CD14-positive monocyte (primary cell): ENCODE measurements at regions not wholly inside any gene's neighbourhood (a gene's known extent, or its start where the extent isn't known, plus 50 kb on each side); places are given as distances from the start of the nearest gene placed in this dataset.
"Not testable (repeated sequence)": the region's sequence is repeated elsewhere in the genome, so short reads cannot be mapped to it uniquely, and the experiment has no call there.

ENCODE experiments used
- DNase-seq, 3 donors: peaks; one replicate each; pipeline ENCODE4 v3.0.0-alpha.2; 2011 to 2022
- H2AFZ ChIP-seq: 2 replicates; pipeline ENCODE4 v1.6.0; 2012; ENCODE audit warnings: mild to moderate bottlenecking, low read depth, low read length, inconsistent platforms; ENCODE audit not compliant: insufficient read depth, poor library complexity, severe bottlenecking
- H3K27ac ChIP-seq, 2 donors: 1 replicate in 1 of 2; 2 replicates in 1 of 2; pipeline ENCODE4 v1.5.1; 2012 to 2013; ENCODE audit warnings: low read length in 2 of 2, control low read depth in 1 of 2, inconsistent platforms in 1 of 2, low read depth in 1 of 2, mild to moderate bottlenecking in 1 of 2
- H3K27me3 ChIP-seq, 2 donors: one replicate each; pipeline versions ENCODE4 v1.6.0 to v1.6.1; 2011 to 2013; ENCODE audit warnings: low read length in 2 of 2; ENCODE audit not compliant: control insufficient read depth in 2 of 2, insufficient read depth in 2 of 2
- H3K36me3 ChIP-seq, 2 donors: replicated peaks in 1 of 2; 1 replicate in 1 of 2; 2 replicates in 1 of 2; pipeline versions ENCODE4 v1.5.1 to v1.6.1; 2012 to 2013; ENCODE audit warnings: low read length in 2 of 2, control low read depth in 1 of 2, inconsistent platforms in 1 of 2, mild to moderate bottlenecking in 1 of 2; ENCODE audit not compliant: insufficient read depth in 2 of 2, control insufficient read depth in 1 of 2
- H3K4me1 ChIP-seq, 2 donors: 1 replicate in 1 of 2; 2 replicates in 1 of 2; pipeline versions ENCODE4 v1.5.1 to v1.6.1; 2012 to 2013; ENCODE audit warnings: low read length in 2 of 2, control low read depth in 1 of 2, inconsistent platforms in 1 of 2, mild to moderate bottlenecking in 1 of 2, moderate library complexity in 1 of 2; ENCODE audit not compliant: insufficient read depth in 2 of 2, control insufficient read depth in 1 of 2
- H3K4me2 ChIP-seq: replicated peaks from 2 replicates; pipeline ENCODE3; 2012; ENCODE audit warnings: low read length, moderate library complexity, mild to moderate bottlenecking; ENCODE audit not compliant: poor library complexity, severe bottlenecking; ENCODE audit errors: extremely low read depth
- H3K4me3 ChIP-seq, 3 experiments: fragments of 200-600 bp in 1 of 3; sonication (generic) in 1 of 3; replicated peaks in 1 of 3; 1 replicate in 2 of 3; 2 replicates in 1 of 3; pipeline ENCODE4 v1.5.1; 2011 to 2013; ENCODE audit warnings: low read length in 3 of 3, mild to moderate bottlenecking in 3 of 3, control low read depth in 2 of 3, low read depth in 2 of 3, inconsistent platforms in 1 of 3, moderate library complexity in 1 of 3
- H3K79me2 ChIP-seq: 2 replicates; pipeline ENCODE4 v1.6.0; 2012; ENCODE audit warnings: mild to moderate bottlenecking, control low read depth, inconsistent platforms, low read length, moderate library complexity; ENCODE audit not compliant: insufficient read depth
- H3K9ac ChIP-seq: 2 replicates; pipeline ENCODE4 v1.6.0; 2017; ENCODE audit warnings: low read length, mild to moderate bottlenecking; ENCODE audit not compliant: insufficient read depth, poor library complexity, severe bottlenecking
- H3K9me3 ChIP-seq, 2 donors: replicated peaks in 1 of 2; 1 replicate in 1 of 2; 2 replicates in 1 of 2; pipeline versions ENCODE4 v1.5.1 to v1.6.1; 2012 to 2013; ENCODE audit warnings: low read length in 2 of 2, control low read depth in 1 of 2; ENCODE audit not compliant: control insufficient read depth in 1 of 2, insufficient read depth in 1 of 2
- H4K20me1 ChIP-seq: 2 replicates; pipeline ENCODE4 v1.6.0; 2012; ENCODE audit warnings: mild to moderate bottlenecking, low read length, control low read depth, moderate library complexity; ENCODE audit not compliant: insufficient read depth
- H3K27ac Mint-ChIP-seq, 7 donors: one replicate each; pipeline ENCODE4 v1.8.0; 2020; ENCODE audit warnings: mild to moderate bottlenecking in 7 of 7, mixed read lengths in 7 of 7, moderate library complexity in 6 of 7, inconsistent platforms in 2 of 7
- H3K27me3 Mint-ChIP-seq, 3 donors: one replicate each; pipeline ENCODE4 v1.8.0; 2021 to 2022; ENCODE audit warnings: low read depth in 3 of 3, mild to moderate bottlenecking in 3 of 3, mixed read lengths in 3 of 3, moderate library complexity in 3 of 3, inconsistent platforms in 1 of 3
- H3K36me3 Mint-ChIP-seq, 2 donors: one replicate each; pipeline ENCODE4 v1.8.0; 2020; ENCODE audit warnings: mixed read lengths in 2 of 2, inconsistent platforms in 1 of 2, mild to moderate bottlenecking in 1 of 2
- H3K4me1 Mint-ChIP-seq: one replicate; pipeline ENCODE4 v1.8.0; 2020; ENCODE audit warnings: mild to moderate bottlenecking, mixed read lengths
- H3K4me3 Mint-ChIP-seq, 2 donors: one replicate each; pipeline ENCODE4 v1.8.0; 2020; ENCODE audit warnings: mild to moderate bottlenecking in 2 of 2, mixed read lengths in 2 of 2, moderate library complexity in 1 of 2
- H3K9me3 Mint-ChIP-seq, 7 donors: one replicate each; pipeline ENCODE4 v1.8.0; 2020 to 2022; ENCODE audit warnings: mixed read lengths in 7 of 7, mild to moderate bottlenecking in 6 of 7, moderate library complexity in 6 of 7, inconsistent platforms in 2 of 7
- CTCF ChIP-seq: fragments of 200-600 bp; IDR thresholded peaks from one replicate; pipeline ENCODE4 v1.8.0; 2022; ENCODE audit warnings: antibody characterized with exemption, mild to moderate bottlenecking
- whole genome bisulfite sequencing: methylation state at CpG from one replicate; pipeline ENCODE4 v1.1.5; 2013; ENCODE audit warnings: missing lambda C conversion rate; ENCODE audit not compliant: insufficient coverage; 5-methylcytosine and 5-hydroxymethylcytosine counted together
- intact Hi-C, 2 donors: fragments of 100-400 bp; cut with micrococcal nuclease; formaldehyde crosslinking; loops; one replicate each; pipeline versions ENCODE4 v1.15.0 to v1.15.1; 2023

- no peaks in the 10 kb centered on the region for H3K27me3 ChIP-seq
- H4K20me1 ChIP-seq = no peaks in the 10 kb centered on the region
- intact Hi-C loops = no loop called here
- no peaks in the 10 kb centered on the region for H3K4me1 Mint-ChIP-seq
- no peak overlapping the region for H3K4me2 ChIP-seq
- H3K4me3 Mint-ChIP-seq = no peak overlapping the region
- TF ChIP-seq CTCF = no peak
- H3K4me1 ChIP-seq = no peaks in the 10 kb centered on the region
- no peak overlapping the region for H3K27ac ChIP-seq
- DNase-seq = no peak
- H3K4me3 ChIP-seq = no peak overlapping the region
- H3K9me3 Mint-ChIP-seq = peaks cover 7 to 33% (median 29%) of the 10 kb centered on the region in 7 donors
- H3K27me3 Mint-ChIP-seq = peaks cover 0 to 4% (median 1%) of the 10 kb centered on the region in 3 donors
- no peaks in the 10 kb centered on the region for H3K36me3 Mint-ChIP-seq
- no peak overlapping the region for H3K9ac ChIP-seq
- no peak overlapping the region for H2AFZ ChIP-seq
- H3K27ac Mint-ChIP-seq = no peak overlapping the region
- H3K9me3 ChIP-seq = peaks cover 0 to 10% of the 10 kb centered on the region in 2 donors
- H3K36me3 ChIP-seq = no peaks in the 10 kb centered on the region
- no peaks in the 10 kb centered on the region for H3K79me2 ChIP-seq
These were observed 339.3 kb downstream of the ABCC12 start for GRCh38 chr16:47816511-47816910.

DNA sequence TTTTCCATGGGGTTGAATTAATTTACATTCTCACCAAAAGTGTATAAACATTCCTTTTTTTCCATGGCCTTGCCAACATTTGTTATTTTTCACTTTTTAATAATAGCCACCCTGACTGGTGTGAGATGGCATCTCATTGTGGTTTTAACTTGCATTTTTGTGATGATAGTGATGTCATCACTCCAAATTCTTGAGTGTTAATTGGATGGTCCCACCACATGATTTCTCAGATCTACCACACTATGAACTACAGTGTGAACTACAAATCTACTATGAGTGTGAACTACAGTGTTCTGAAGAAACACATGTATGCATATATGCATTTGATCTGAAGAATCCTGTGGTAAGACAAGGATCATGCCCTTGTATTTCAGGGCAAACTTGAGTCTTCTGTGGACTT lies 340.1 kb downstream of the ABCC12 start:
- intact Hi-C loops = no loop called here

DNA sequence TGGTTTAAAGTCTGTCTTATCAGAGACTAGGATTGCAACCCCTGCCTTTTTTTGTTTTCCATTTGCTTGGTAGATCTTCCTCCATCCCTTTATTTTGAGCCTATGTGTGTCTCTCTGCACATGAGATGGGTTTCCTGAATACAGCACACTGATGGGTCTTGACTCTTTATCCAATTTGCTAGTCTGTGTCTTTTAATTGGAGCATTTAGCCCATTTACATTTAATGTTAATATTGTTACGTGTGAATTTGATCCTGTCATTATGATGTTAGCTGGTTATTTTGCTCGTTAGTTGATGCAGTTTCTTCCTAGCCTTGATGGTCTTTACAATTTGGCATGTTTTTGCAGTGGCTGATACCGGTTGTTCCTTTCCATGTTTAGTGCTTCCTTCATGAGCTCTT lies 344.0 kb downstream of the ABCC12 start:
- H3K4me2 ChIP-seq, H3K4me1 ChIP-seq, H2AFZ ChIP-seq, H3K27ac ChIP-seq, H3K27me3 Mint-ChIP-seq, H3K9ac ChIP-seq, H3K36me3 Mint-ChIP-seq, H3K27ac Mint-ChIP-seq, H3K4me1 Mint-ChIP-seq, intact Hi-C loops, H3K4me3 ChIP-seq, H3K36me3 ChIP-seq, H3K79me2 ChIP-seq, DNase-seq, H3K4me3 Mint-ChIP-seq, H3K27me3 ChIP-seq, H3K9me3 ChIP-seq, H4K20me1 ChIP-seq: not testable (repeated sequence)
- WGBS = no CpG with 5 or more reads among the region's 3 CpGs
- H3K9me3 Mint-ChIP-seq = peaks cover 11 to 39% (median 28%) of the 10 kb centered on the region in 7 donors

More for the DNA sequence above, 340.1 kb downstream of the ABCC12 start:
- no peaks in the 10 kb centered on the region for H4K20me1 ChIP-seq
- H2AFZ ChIP-seq = no peak overlapping the region
- peaks cover 0 to 9% of the 10 kb centered on the region in 2 donors for H3K9me3 ChIP-seq
- DNase-seq = no peak
- TF ChIP-seq CTCF = no peak
- Mint-ChIP-seq H3K27ac (no peak overlapping the region), H3K4me1 (no peaks in the 10 kb centered on the region), H3K9me3 (peaks cover 9 to 35% (median 32%) of the 10 kb centered on the region in 7 donors), H3K27me3 (peaks cover 0 to 4% (median 1%) of the 10 kb centered on the region in 3 donors), H3K36me3 (no peaks in the 10 kb centered on the region), H3K4me3 (no peak overlapping the region)
- H3K4me3 ChIP-seq = no peak overlapping the region
- no peaks in the 10 kb centered on the region for H3K27me3 ChIP-seq
- no peaks in the 10 kb centered on the region for H3K79me2 ChIP-seq
- no peaks in the 10 kb centered on the region for H3K4me1 ChIP-seq
- no peak overlapping the region for H3K4me2 ChIP-seq
- no peak overlapping the region for H3K9ac ChIP-seq
- H3K36me3 ChIP-seq = no peaks in the 10 kb centered on the region
- no peak overlapping the region for H3K27ac ChIP-seq
